Spleen (tissue), 11 donors: ENCODE measurements at regions not wholly inside any gene's neighbourhood (a gene's known extent, or its start where the extent isn't known, plus 50 kb on each side); places are given as distances from the start of the nearest gene placed in this dataset.
"Not testable (repeated sequence)": the region's sequence is repeated elsewhere in the genome, so short reads cannot be mapped to it uniquely, and the experiment has no call there.

Experiments
- DNase-seq: peaks from one replicate; pipeline ENCODE4 v3.0.0-alpha.2; 2020
- H3K27ac ChIP-seq, 8 donors: fragments of 200-600 bp; sonication (generic) in 7 of 8; 1 replicate in 4 of 8; 2 replicates in 4 of 8; pipeline versions ENCODE4 v1.5.0 to v1.8.0; 2016 to 2021; ENCODE audit warnings: inconsistent platforms in 4 of 8, mild to moderate bottlenecking in 4 of 8, moderate library complexity in 1 of 8
- H3K27me3 ChIP-seq, 7 donors: fragments of 200-600 bp; sonication (generic) in 6 of 7; replicated peaks in 1 of 7; 1 replicate in 4 of 7; 2 replicates in 3 of 7; pipeline versions ENCODE4 v1.5.0 to v1.8.0; 2016 to 2021; ENCODE audit warnings: inconsistent platforms in 3 of 7, mild to moderate bottlenecking in 1 of 7
- H3K36me3 ChIP-seq, 6 donors: fragments of 200-600 bp; sonication (generic) in 5 of 6; 1 replicate in 4 of 6; 2 replicates in 2 of 6; pipeline versions ENCODE4 v1.5.0 to v1.8.0; 2016 to 2021; ENCODE audit warnings: inconsistent platforms in 2 of 6
- H3K4me1 ChIP-seq, 6 donors: fragments of 200-600 bp; sonication (generic) in 5 of 6; 1 replicate in 3 of 6; 2 replicates in 3 of 6; pipeline versions ENCODE4 v1.5.0 to v1.8.0; 2016 to 2021; ENCODE audit warnings: inconsistent platforms in 3 of 6
- H3K4me3 ChIP-seq, 8 donors: fragments of 200-600 bp; sonication (generic) in 7 of 8; 1 replicate in 4 of 8; 2 replicates in 4 of 8; pipeline versions ENCODE4 v1.5.0 to v1.8.0; 2016 to 2021; ENCODE audit warnings: inconsistent platforms in 4 of 8, mild to moderate bottlenecking in 4 of 8, moderate library complexity in 2 of 8
- H3K9me3 ChIP-seq, 8 donors: fragments of 200-600 bp; sonication (generic) in 7 of 8; 1 replicate in 4 of 8; 2 replicates in 4 of 8; pipeline versions ENCODE4 v1.5.0 to v1.8.0; 2016 to 2021; ENCODE audit warnings: inconsistent platforms in 4 of 8
- CTCF ChIP-seq, 11 experiments: fragments of 200-600 bp in 7 of 11; fragments of 450-650 bp in 4 of 11; sonication (generic) in 4 of 11; IDR thresholded peaks in 8 of 11; conservative IDR thresholded peaks in 3 of 11; 1 replicate in 7 of 11; 2 replicates in 4 of 11; pipeline versions ENCODE4 v1.4.0 to v1.8.0; 2016 to 2021; ENCODE audit warnings: antibody characterized with exemption in 11 of 11, inconsistent platforms in 4 of 11, mild to moderate bottlenecking in 1 of 11
- POLR2A ChIP-seq, 3 donors: fragments of 450-650 bp; IDR thresholded peaks; one replicate each; pipeline ENCODE4 v1.5.1; 2017; ENCODE audit warnings: antibody characterized with exemption in 3 of 3, mild to moderate bottlenecking in 1 of 3
- POLR2AphosphoS5 ChIP-seq, 3 donors: sonication (generic); formaldehyde crosslinking; IDR thresholded peaks; one replicate each; pipeline ENCODE4 v1.5.1; 2017; ENCODE audit warnings: antibody characterized with exemption in 3 of 3
- WGBS, 5 donors: extraction: QIAGEN DNeasy Blood & Tissue Kit in 3 of 5; methylation state at CpG; one replicate each; pipeline versions ENCODE4 v1.1.5 to v1.1.7; 2013 to 2018; 5-methylcytosine and 5-hydroxymethylcytosine counted together
- intact Hi-C: fragments of 100-400 bp; cut with DNase I; formaldehyde crosslinking; loops from one replicate; pipeline ENCODE4 v1.15.0; 2023; ENCODE audit warnings: low total_unique reads
- donor health status: healthy with polysubstance abuse.
- donor health status: DM: no; HTN: no; CAD: no; lungs with moderate emphysema.
- donor health status: DM: no; HTN: no; CAD: no.
- donor health status: Bipolar disorder and iron deficiency.
- donor health status: healthy.
- donor health status: DM: no; HTN: no; CAD: no.
- donor health status: DM: yes; HTN: yes; CAD: no.

- no peak for TF ChIP-seq POLR2A (IDR thresholded peaks at IDR 0.05)
- no peak for TF ChIP-seq POLR2AphosphoS5 (IDR thresholded peaks at IDR 0.05)
- no peak for TF ChIP-seq CTCF (IDR thresholded peaks at IDR 0.05 in 8 of 11, conservative IDR thresholded peaks at IDR 0.05 in 3 of 11)
- intact Hi-C loops, result no loop called here
- no peak for DNase-seq
- Histone ChIP-seq H3K4me1 (no peaks in the 10 kb centered on the region), H3K27me3 (no peaks in the 10 kb centered on the region), H3K27ac (peak overlapping the region in 1 of 8 donors; percentile 1), H3K4me3 (no peak overlapping the region), H3K36me3 (no peaks in the 10 kb centered on the region), H3K9me3 (no peaks in the 10 kb centered on the region)
- WGBS, 5 donors, result 65 to 82% (median 75%) methylated on average over 5 of the region's 5 CpGs
These were observed 66.1 kb upstream of the ANKRD55 start for GRCh38 chr5:56299212-56299611.

GRCh38 chr5:56298336-56299090 is 65.4 kb upstream of the ANKRD55 start:
- 84 to 94% (median 88%) methylated on average over 8 of the region's 8 CpGs for WGBS, 5 donors
- peak overlapping the region in 1 of 8 donors; percentile 1 for H3K27ac ChIP-seq

GRCh38 chr5:56297851-56298250 is 64.7 kb upstream of the ANKRD55 start:
- Histone ChIP-seq H3K4me1 (no peaks in the 10 kb centered on the region), H3K4me3 (no peak overlapping the region), H3K27ac (no peak overlapping the region), H3K36me3 (no peaks in the 10 kb centered on the region), H3K27me3 (no peaks in the 10 kb centered on the region), H3K9me3 (no peaks in the 10 kb centered on the region)
- TF ChIP-seq CTCF (IDR thresholded peaks at IDR 0.05 in 8 of 11, conservative IDR thresholded peaks at IDR 0.05 in 3 of 11) (no peak), POLR2AphosphoS5 (IDR thresholded peaks at IDR 0.05) (no peak), POLR2A (IDR thresholded peaks at IDR 0.05) (no peak)
- no peak for DNase-seq
- intact Hi-C loops, result no loop called here
- 63 to 72% (median 67%) methylated on average over 2 of the region's 2 CpGs for WGBS, 5 donors

More at GRCh38 chr5:56298336-56299090, 65.4 kb upstream of the ANKRD55 start:
- intact Hi-C loops, result no loop called here
- Histone ChIP-seq H3K4me1 (no peaks in the 10 kb centered on the region), H3K4me3 (no peak overlapping the region), H3K27me3 (no peaks in the 10 kb centered on the region), H3K36me3 (no peaks in the 10 kb centered on the region), H3K9me3 (no peaks in the 10 kb centered on the region)
- TF ChIP-seq POLR2AphosphoS5 (IDR thresholded peaks at IDR 0.05), result peak in 1 of 3 donors; percentile 26
- TF ChIP-seq POLR2A (IDR thresholded peaks at IDR 0.05), result no peak
- no peak for DNase-seq

GRCh38 chr5:56295311-56295710 is 62.2 kb upstream of the ANKRD55 start:
- H3K36me3 ChIP-seq, H3K4me1 ChIP-seq, DNase-seq, H3K27ac ChIP-seq, H3K9me3 ChIP-seq, intact Hi-C loops, H3K4me3 ChIP-seq, H3K27me3 ChIP-seq: not testable (repeated sequence)
- 93 to 98% (median 96%) methylated on average over 3 to 23 of the region's 23 CpGs for WGBS, 5 donors

GRCh38 chr5:56294354-56294753 is 61.2 kb upstream of the ANKRD55 start:
- TF ChIP-seq POLR2AphosphoS5 (IDR thresholded peaks at IDR 0.05) (no peak), POLR2A (IDR thresholded peaks at IDR 0.05) (no peak), CTCF (IDR thresholded peaks at IDR 0.05 in 8 of 11, conservative IDR thresholded peaks at IDR 0.05 in 3 of 11) (no peak)
- H3K9me3 ChIP-seq, result no peaks in the 10 kb centered on the region
- intact Hi-C loops, result no loop called here
- no peaks in the 10 kb centered on the region for H3K27me3 ChIP-seq
- DNase-seq, result no peak
- H3K36me3 ChIP-seq, result no peaks in the 10 kb centered on the region
- H3K4me3 ChIP-seq, result no peak overlapping the region
- H3K4me1 ChIP-seq, result no peaks in the 10 kb centered on the region
- WGBS, 5 donors, result 86 to 96% (median 91%) methylated on average over 2 of the region's 2 CpGs
- H3K27ac ChIP-seq, result no peak overlapping the region

GRCh38 chr5:56292874-56293273 is 59.7 kb upstream of the ANKRD55 start:
- H3K9me3 ChIP-seq, DNase-seq, H3K27me3 ChIP-seq, H3K36me3 ChIP-seq, H3K27ac ChIP-seq, H3K4me1 ChIP-seq, H3K4me3 ChIP-seq, intact Hi-C loops: not testable (repeated sequence)
- 89 to 97% (median 95%) methylated on average over 2 of the region's 2 CpGs for WGBS, 5 donors
